GM12878 (cell line): ENCODE measurements at regions not wholly inside any gene's neighbourhood (a gene's known extent, or its start where the extent isn't known, plus 50 kb on each side); places are given as distances from the start of the nearest gene placed in this dataset.

Source experiments
- ATAC-seq: fragments of 200-7000 bp; cut with Tn5 transposase; 3 replicates; pipeline ENCODE4 v1.9.1; 2020; ENCODE audit warnings: mild to moderate bottlenecking, moderate library complexity
- BruUV-seq: library from RNA; stranded (reverse); fragments of 400-500 nt; replicated peaks from 2 replicates; lab custom pipeline; 2021; lab: Mats Ljungman, UMichigan
- CTCF ChIA-PET: fragments of 300-600 bp; sonication (Branson Sonifier 250); formaldehyde crosslinking; extraction: SDS; loops from one replicate; lab custom pipeline; 2021; ENCODE audit warnings: inconsistent platforms; lab: Yijun Ruan, JAX
- POLR2A ChIA-PET: fragments of 350-600 bp; formaldehyde crosslinking; extraction: SDS; loops from one replicate; lab custom pipeline; 2021; ENCODE audit warnings: inconsistent platforms; lab: Charles Lee
- RAD21 ChIA-PET: fragments of 300-600 bp; sonication (Branson Sonifier 250); formaldehyde crosslinking; loops from one replicate; lab custom pipeline; 2023; ENCODE audit warnings: antibody characterized with exemption; ENCODE audit not compliant: unreplicated experiment; lab: Charles Lee
- SMC1A ChIA-PET: fragments of 300-600 bp; sonication (Branson Sonifier 250); formaldehyde crosslinking; loops from one replicate; lab custom pipeline; 2023; ENCODE audit not compliant: unreplicated experiment, uncharacterized antibody; lab: Charles Lee
- DNase-seq: peaks from one replicate; pipeline ENCODE4 v3.0.0-alpha.2; 2011; ENCODE audit warnings: low read depth, low spot score
- FAIRE-seq: peaks from 3 replicates; lab custom pipeline; 2011; peaks lifted over from hg19 to GRCh38; lab: Jason Lieb, UNC
- H2AFZ ChIP-seq: 2 replicates; pipeline ENCODE4 v1.6.0; 2011; ENCODE audit warnings: low read depth, low read length, control low read depth; ENCODE audit not compliant: control insufficient read depth
- H3K27ac ChIP-seq: 2 replicates; pipeline ENCODE4 v1.5.1; 2011; ENCODE audit warnings: control low read depth; ENCODE audit not compliant: control insufficient read depth, insufficient read depth
- H3K27me3 ChIP-seq, 2 experiments: replicated peaks in 1 of 2; 2 replicates each; pipeline versions ENCODE4 v1.6.0 to v1.6.1; 2011; ENCODE audit warnings: low read length in 1 of 2; ENCODE audit not compliant: control insufficient read depth in 2 of 2, insufficient read depth in 2 of 2
- H3K36me3 ChIP-seq, 2 experiments: 2 replicates each; pipeline ENCODE4 v1.5.1; 2011; ENCODE audit warnings: low read length in 1 of 2; ENCODE audit not compliant: control insufficient read depth in 2 of 2, insufficient read depth in 2 of 2
- H3K4me1 ChIP-seq: 2 replicates; pipeline ENCODE4 v1.6.1; 2011; ENCODE audit warnings: mild to moderate bottlenecking, low read length, moderate library complexity, mixed read lengths; ENCODE audit not compliant: control insufficient read depth, insufficient read depth
- H3K4me2 ChIP-seq: 2 replicates; pipeline ENCODE4 v1.6.0; 2011; ENCODE audit warnings: control low read depth; ENCODE audit not compliant: control insufficient read depth, insufficient read depth
- H3K4me3 ChIP-seq: fragments of 200-600 bp; sonication (generic); 2 replicates; pipeline ENCODE4 v1.5.1; 2016
- H3K79me2 ChIP-seq: 2 replicates; pipeline ENCODE4 v1.6.0; 2011; ENCODE audit warnings: low read length; ENCODE audit not compliant: control insufficient read depth, insufficient read depth
- H3K9ac ChIP-seq: 2 replicates; pipeline ENCODE4 v1.8.0; 2011; ENCODE audit warnings: low read length, control low read depth, mixed read lengths; ENCODE audit not compliant: control insufficient read depth, insufficient read depth
- H3K9me3 ChIP-seq: replicated peaks from 3 replicates; pipeline ENCODE4 v1.5.1; 2011; ENCODE audit warnings: mild to moderate bottlenecking, low read length; ENCODE audit not compliant: control insufficient read depth, insufficient read depth
- H4K20me1 ChIP-seq: 2 replicates; pipeline ENCODE4 v1.6.0; 2011; ENCODE audit not compliant: control insufficient read depth, insufficient read depth
- IKZF2 ChIP-seq, 2 experiments: fragments of 450-650 bp; IDR thresholded peaks; 2 replicates each; pipeline ENCODE4 v1.6.1; 2017; ENCODE audit warnings: mild to moderate bottlenecking in 2 of 2, moderate library complexity in 2 of 2
- KAT2A ChIP-seq: conservative IDR thresholded peaks from 2 replicates; pipeline ENCODE4 v1.6.1; 2011; ENCODE audit warnings: low read depth, low read length; ENCODE audit not compliant: control insufficient read depth
- SIN3A ChIP-seq: IDR thresholded peaks from 2 replicates; pipeline ENCODE4 v1.6.1; 2012; ENCODE audit warnings: low read depth, low read length, improper control_type of control experiment
- SP1 ChIP-seq: IDR thresholded peaks from one replicate; pipeline ENCODE4 v1.6.1; 2011; ENCODE audit warnings: low read depth, low read length
- TBL1XR1 ChIP-seq: IDR thresholded peaks from 2 replicates; pipeline ENCODE4 v1.6.1; 2012; ENCODE audit warnings: low read depth, low read length, improper control_type of control experiment
- TCF3 ChIP-seq: IDR thresholded peaks from 2 replicates; pipeline ENCODE4 v1.6.1; 2012; ENCODE audit warnings: low read depth, mild to moderate bottlenecking, low read length, borderline replicate concordance; ENCODE audit not compliant: insufficient read depth
- WGBS: methylation state at CpG from one replicate; pipeline ENCODE4 v1.1.6; 2016; ENCODE audit warnings: low lambda C conversion rate; ENCODE audit not compliant: insufficient replicate concordance, insufficient coverage; ENCODE audit errors: missing lambda C conversion rate; 5-methylcytosine and 5-hydroxymethylcytosine counted together
- in situ Hi-C: fragments of 300-500 bp; cut with MboI; formaldehyde crosslinking; loops from 9 replicates; pipeline ENCODE4 v1.14.3; 2018; ENCODE audit warnings: mixed read lengths
- intact Hi-C: fragments of 100-400 bp; cut with micrococcal nuclease; formaldehyde crosslinking; loops from one replicate; pipeline ENCODE4 v1.14.2; 2022; ENCODE audit not compliant: unreplicated experiment
- TF ChIP-seq, protein P1 (sequence below): IDR thresholded peaks from 2 replicates; pipeline ENCODE4 v1.6.1; 2012; ENCODE audit warnings: low read depth, low read length, improper control_type of control experiment
- TF ChIP-seq, protein P2 (sequence below): fragments of 150-350 bp; IDR thresholded peaks from 2 replicates; pipeline ENCODE4 v1.6.1; 2016; ENCODE audit warnings: low read depth, low read length
- TF ChIP-seq, protein P3 (sequence below): fragments of 450-650 bp; IDR thresholded peaks from 2 replicates; pipeline ENCODE4 v1.6.1; 2016; ENCODE audit warnings: mild to moderate bottlenecking, moderate library complexity, borderline replicate concordance

DNA sequence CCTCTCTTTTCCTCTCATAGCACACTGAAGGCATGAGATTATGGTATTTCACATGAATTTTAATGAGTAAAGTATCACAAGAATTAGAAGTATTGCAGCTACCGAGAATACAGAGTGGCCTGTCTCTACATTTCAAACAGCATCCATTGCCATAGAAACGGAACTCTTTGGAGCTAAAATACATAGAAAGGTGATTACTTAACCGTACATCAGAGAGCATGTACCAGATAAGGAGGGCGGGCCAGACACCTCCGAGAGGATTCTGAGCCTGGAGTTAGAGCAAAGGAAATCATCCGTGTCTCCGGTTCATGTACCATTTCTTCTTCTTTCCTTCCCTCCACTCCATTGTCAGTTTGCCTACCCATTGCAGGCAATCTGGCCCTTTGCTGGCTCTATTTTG, 196.7 kb downstream of the KLF6 start:
- Histone ChIP-seq H3K79me2 (no peaks in the 10 kb centered on the region), H4K20me1 (no peaks in the 10 kb centered on the region), H3K4me2 (no peak overlapping the region), H2AFZ (no peak overlapping the region), H3K4me3 (no peak overlapping the region), H3K4me1 (no peaks in the 10 kb centered on the region), H3K36me3 (no peaks in the 10 kb centered on the region), H3K9ac (no peak overlapping the region), H3K27me3 (peaks cover 0 to 3% of the 10 kb centered on the region in 2 experiments; a peak in 1 of 4 replicates), H3K27ac (no peak overlapping the region), H3K9me3 (no peaks in the 10 kb centered on the region)
- BruUV-seq: no TSS peak
- TF ChIP-seq TBL1XR1 (no peak), SIN3A (no peak), IKZF2 (IDR thresholded peaks at IDR 0.05) (no peak), TCF3 (no peak), KAT2A (no peak), SP1 (no peak)
- TF ChIP-seq, protein P1, sequence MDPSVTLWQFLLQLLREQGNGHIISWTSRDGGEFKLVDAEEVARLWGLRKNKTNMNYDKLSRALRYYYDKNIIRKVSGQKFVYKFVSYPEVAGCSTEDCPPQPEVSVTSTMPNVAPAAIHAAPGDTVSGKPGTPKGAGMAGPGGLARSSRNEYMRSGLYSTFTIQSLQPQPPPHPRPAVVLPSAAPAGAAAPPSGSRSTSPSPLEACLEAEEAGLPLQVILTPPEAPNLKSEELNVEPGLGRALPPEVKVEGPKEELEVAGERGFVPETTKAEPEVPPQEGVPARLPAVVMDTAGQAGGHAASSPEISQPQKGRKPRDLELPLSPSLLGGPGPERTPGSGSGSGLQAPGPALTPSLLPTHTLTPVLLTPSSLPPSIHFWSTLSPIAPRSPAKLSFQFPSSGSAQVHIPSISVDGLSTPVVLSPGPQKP: no peak
- TF ChIP-seq, protein P2, sequence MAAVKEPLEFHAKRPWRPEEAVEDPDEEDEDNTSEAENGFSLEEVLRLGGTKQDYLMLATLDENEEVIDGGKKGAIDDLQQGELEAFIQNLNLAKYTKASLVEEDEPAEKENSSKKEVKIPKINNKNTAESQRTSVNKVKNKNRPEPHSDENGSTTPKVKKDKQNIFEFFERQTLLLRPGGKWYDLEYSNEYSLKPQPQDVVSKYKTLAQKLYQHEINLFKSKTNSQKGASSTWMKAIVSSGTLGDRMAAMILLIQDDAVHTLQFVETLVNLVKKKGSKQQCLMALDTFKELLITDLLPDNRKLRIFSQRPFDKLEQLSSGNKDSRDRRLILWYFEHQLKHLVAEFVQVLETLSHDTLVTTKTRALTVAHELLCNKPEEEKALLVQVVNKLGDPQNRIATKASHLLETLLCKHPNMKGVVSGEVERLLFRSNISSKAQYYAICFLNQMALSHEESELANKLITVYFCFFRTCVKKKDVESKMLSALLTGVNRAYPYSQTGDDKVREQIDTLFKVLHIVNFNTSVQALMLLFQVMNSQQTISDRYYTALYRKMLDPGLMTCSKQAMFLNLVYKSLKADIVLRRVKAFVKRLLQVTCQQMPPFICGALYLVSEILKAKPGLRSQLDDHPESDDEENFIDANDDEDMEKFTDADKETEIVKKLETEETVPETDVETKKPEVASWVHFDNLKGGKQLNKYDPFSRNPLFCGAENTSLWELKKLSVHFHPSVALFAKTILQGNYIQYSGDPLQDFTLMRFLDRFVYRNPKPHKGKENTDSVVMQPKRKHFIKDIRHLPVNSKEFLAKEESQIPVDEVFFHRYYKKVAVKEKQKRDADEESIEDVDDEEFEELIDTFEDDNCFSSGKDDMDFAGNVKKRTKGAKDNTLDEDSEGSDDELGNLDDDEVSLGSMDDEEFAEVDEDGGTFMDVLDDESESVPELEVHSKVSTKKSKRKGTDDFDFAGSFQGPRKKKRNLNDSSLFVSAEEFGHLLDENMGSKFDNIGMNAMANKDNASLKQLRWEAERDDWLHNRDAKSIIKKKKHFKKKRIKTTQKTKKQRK: no peak
- TF ChIP-seq, protein P3, sequence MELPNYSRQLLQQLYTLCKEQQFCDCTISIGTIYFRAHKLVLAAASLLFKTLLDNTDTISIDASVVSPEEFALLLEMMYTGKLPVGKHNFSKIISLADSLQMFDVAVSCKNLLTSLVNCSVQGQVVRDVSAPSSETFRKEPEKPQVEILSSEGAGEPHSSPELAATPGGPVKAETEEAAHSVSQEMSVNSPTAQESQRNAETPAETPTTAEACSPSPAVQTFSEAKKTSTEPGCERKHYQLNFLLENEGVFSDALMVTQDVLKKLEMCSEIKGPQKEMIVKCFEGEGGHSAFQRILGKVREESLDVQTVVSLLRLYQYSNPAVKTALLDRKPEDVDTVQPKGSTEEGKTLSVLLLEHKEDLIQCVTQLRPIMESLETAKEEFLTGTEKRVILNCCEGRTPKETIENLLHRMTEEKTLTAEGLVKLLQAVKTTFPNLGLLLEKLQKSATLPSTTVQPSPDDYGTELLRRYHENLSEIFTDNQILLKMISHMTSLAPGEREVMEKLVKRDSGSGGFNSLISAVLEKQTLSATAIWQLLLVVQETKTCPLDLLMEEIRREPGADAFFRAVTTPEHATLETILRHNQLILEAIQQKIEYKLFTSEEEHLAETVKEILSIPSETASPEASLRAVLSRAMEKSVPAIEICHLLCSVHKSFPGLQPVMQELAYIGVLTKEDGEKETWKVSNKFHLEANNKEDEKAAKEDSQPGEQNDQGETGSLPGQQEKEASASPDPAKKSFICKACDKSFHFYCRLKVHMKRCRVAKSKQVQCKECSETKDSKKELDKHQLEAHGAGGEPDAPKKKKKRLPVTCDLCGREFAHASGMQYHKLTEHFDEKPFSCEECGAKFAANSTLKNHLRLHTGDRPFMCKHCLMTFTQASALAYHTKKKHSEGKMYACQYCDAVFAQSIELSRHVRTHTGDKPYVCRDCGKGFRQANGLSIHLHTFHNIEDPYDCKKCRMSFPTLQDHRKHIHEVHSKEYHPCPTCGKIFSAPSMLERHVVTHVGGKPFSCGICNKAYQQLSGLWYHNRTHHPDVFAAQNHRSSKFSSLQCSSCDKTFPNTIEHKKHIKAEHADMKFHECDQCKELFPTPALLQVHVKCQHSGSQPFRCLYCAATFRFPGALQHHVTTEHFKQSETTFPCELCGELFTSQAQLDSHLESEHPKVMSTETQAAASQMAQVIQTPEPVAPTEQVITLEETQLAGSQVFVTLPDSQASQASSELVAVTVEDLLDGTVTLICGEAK: no peak
- ChIA-PET SMC1A (no interaction called here), POLR2A (no interaction called here), CTCF (no interaction called here), RAD21 (no interaction called here)
- DNase-seq (no peak), ATAC-seq (no peak), FAIRE-seq (no peak)
- intact Hi-C loops: no loop called here
- in situ Hi-C loops: no loop called here
- 62% methylated on average over 7 of the region's 7 CpGs for WGBS
